ENCODE measurements at regions not wholly inside any gene's neighbourhood (a gene's known extent, or its start where the extent isn't known, plus 50 kb on each side); places are given as distances from the start of the nearest gene placed in this dataset.

GRCh38 chr20:51313358-51313827 lies 229.1 kb downstream of the NFATC2 start:
- TF ChIP-seq EZH2 (IDR thresholded peaks at IDR 0.05) (no peak), CTCF (IDR thresholded peaks at IDR 0.05) (no peak), EZH2phosphoT487 (IDR thresholded peaks at IDR 0.05) (no peak)
